ENCODE measurements at regions not wholly inside any gene's neighbourhood (a gene's known extent, or its start where the extent isn't known, plus 50 kb on each side); places are given as distances from the start of the nearest gene placed in this dataset.
"Not testable (repeated sequence)": the region's sequence is repeated elsewhere in the genome, so short reads cannot be mapped to it uniquely, and the experiment has no call there.

GRCh38 chr4:124121461-124121971 lies 591.0 kb downstream of the ANKRD50 start:
- no peaks in the 10 kb centered on the region for H3K4me1 ChIP-seq (ENCODE audit: control insufficient read depth, low read length)
- no peaks in the 10 kb centered on the region for H3K79me2 ChIP-seq (ENCODE audit: control insufficient read depth, low read length)
- H4K20me1 ChIP-seq (ENCODE audit: control insufficient read depth, insufficient read depth, low read depth, low read length) = no peaks in the 10 kb centered on the region
- no peak overlapping the region for H3K4me2 ChIP-seq (ENCODE audit: low read length)
- no peaks in the 10 kb centered on the region for H3K9me2 ChIP-seq (replicated peaks; ENCODE audit: control insufficient read depth, low read length)
- H3K4me3 ChIP-seq (ENCODE audit: low read length) = no peak overlapping the region
- no peaks in the 10 kb centered on the region for H3K36me3 ChIP-seq (ENCODE audit: control insufficient read depth, low read length)
- no peak for TF ChIP-seq EZH2phosphoT487 (IDR thresholded peaks at IDR 0.05; ENCODE audit: borderline replicate concordance, low read length)
- TF ChIP-seq CTCF (IDR thresholded peaks at IDR 0.05; ENCODE audit: low read depth, low read length, poor library complexity, severe bottlenecking) = no peak
- H3F3A ChIP-seq (ENCODE audit: control insufficient read depth, insufficient read depth) = no peaks in the 10 kb centered on the region
- H3K9me3 ChIP-seq (ENCODE audit: control insufficient read depth, insufficient read depth, low read length) = no peaks in the 10 kb centered on the region
- no peak overlapping the region for H3K27ac ChIP-seq (ENCODE audit: low read depth, low read length)
- H3K27me3 ChIP-seq (ENCODE audit: control insufficient read depth, low read length) = no peaks in the 10 kb centered on the region

GRCh38 chr4:124123181-124123580 lies 589.4 kb downstream of the ANKRD50 start:
- no peak overlapping the region for H3K27ac ChIP-seq (ENCODE audit: low read depth, low read length)

GRCh38 chr4:124123721-124124120 lies 588.8 kb downstream of the ANKRD50 start:
- Histone ChIP-seq H4K20me1 (ENCODE audit: control insufficient read depth, insufficient read depth, low read depth, low read length) (no peaks in the 10 kb centered on the region), H3K4me1 (ENCODE audit: control insufficient read depth, low read length) (no peaks in the 10 kb centered on the region), H3K9me2 (replicated peaks; ENCODE audit: control insufficient read depth, low read length) (no peaks in the 10 kb centered on the region), H3K36me3 (ENCODE audit: control insufficient read depth, low read length) (no peaks in the 10 kb centered on the region), H3K9me3 (ENCODE audit: control insufficient read depth, insufficient read depth, low read length) (no peaks in the 10 kb centered on the region), H3K27ac (ENCODE audit: low read depth, low read length) (no peak overlapping the region), H3K79me2 (ENCODE audit: control insufficient read depth, low read length) (no peaks in the 10 kb centered on the region), H3K4me3 (ENCODE audit: low read length) (no peak overlapping the region), H3K27me3 (ENCODE audit: control insufficient read depth, low read length) (no peaks in the 10 kb centered on the region), H3F3A (ENCODE audit: control insufficient read depth, insufficient read depth) (no peaks in the 10 kb centered on the region), H3K4me2 (ENCODE audit: low read length) (no peak overlapping the region)
- TF ChIP-seq CTCF (IDR thresholded peaks at IDR 0.05; ENCODE audit: low read depth, low read length, poor library complexity, severe bottlenecking) (no peak), EZH2phosphoT487 (IDR thresholded peaks at IDR 0.05; ENCODE audit: borderline replicate concordance, low read length) (no peak)

More at GRCh38 chr4:124123181-124123580, 589.4 kb downstream of the ANKRD50 start:
- Histone ChIP-seq H3F3A (ENCODE audit: control insufficient read depth, insufficient read depth) (no peaks in the 10 kb centered on the region), H3K27me3 (ENCODE audit: control insufficient read depth, low read length) (no peaks in the 10 kb centered on the region), H3K4me3 (ENCODE audit: low read length) (no peak overlapping the region), H3K79me2 (ENCODE audit: control insufficient read depth, low read length) (no peaks in the 10 kb centered on the region), H3K36me3 (ENCODE audit: control insufficient read depth, low read length) (no peaks in the 10 kb centered on the region), H4K20me1 (ENCODE audit: control insufficient read depth, insufficient read depth, low read depth, low read length) (no peaks in the 10 kb centered on the region), H3K4me2 (ENCODE audit: low read length) (no peak overlapping the region), H3K4me1 (ENCODE audit: control insufficient read depth, low read length) (no peaks in the 10 kb centered on the region), H3K9me3 (ENCODE audit: control insufficient read depth, insufficient read depth, low read length) (no peaks in the 10 kb centered on the region), H3K9me2 (replicated peaks; ENCODE audit: control insufficient read depth, low read length) (no peaks in the 10 kb centered on the region)
- TF ChIP-seq CTCF (IDR thresholded peaks at IDR 0.05; ENCODE audit: low read depth, low read length, poor library complexity, severe bottlenecking) (no peak), EZH2phosphoT487 (IDR thresholded peaks at IDR 0.05; ENCODE audit: borderline replicate concordance, low read length) (no peak)

- not testable (repeated sequence) for H3K36me3 ChIP-seq (ENCODE audit: control insufficient read depth, low read length); H4K20me1 ChIP-seq (ENCODE audit: control insufficient read depth, insufficient read depth, low read depth, low read length); H3K79me2 ChIP-seq (ENCODE audit: control insufficient read depth, low read length); H3K9me3 ChIP-seq (ENCODE audit: control insufficient read depth, insufficient read depth, low read length); H3K27me3 ChIP-seq (ENCODE audit: control insufficient read depth, low read length); H3F3A ChIP-seq (ENCODE audit: control insufficient read depth, insufficient read depth); H3K4me2 ChIP-seq (ENCODE audit: low read length); H3K4me3 ChIP-seq (ENCODE audit: low read length); H3K9me2 ChIP-seq (replicated peaks; ENCODE audit: control insufficient read depth, low read length); H3K4me1 ChIP-seq (ENCODE audit: control insufficient read depth, low read length); H3K27ac ChIP-seq (ENCODE audit: low read depth, low read length)
These were observed 581.2 kb downstream of the ANKRD50 start for GRCh38 chr4:124131324-124131723.

Data from DOHH2 (cell line).